ENCODE measurements at regions not wholly inside any gene's neighbourhood (a gene's known extent, or its start where the extent isn't known, plus 50 kb on each side); places are given as distances from the start of the nearest gene placed in this dataset.

- no peak for TF ChIP-seq CTCF (IDR thresholded peaks at IDR 0.05)
- no peak for TF ChIP-seq POLR2AphosphoS5 (IDR thresholded peaks at IDR 0.05)
- TF ChIP-seq POLR2A (IDR thresholded peaks at IDR 0.05), result no peak
These were observed 56.3 kb upstream of the CD93 start for GRCh38 chr20:23142162-23143050.
